ENCODE measurements at regions not wholly inside any gene's neighbourhood (a gene's known extent, or its start where the extent isn't known, plus 50 kb on each side); places are given as distances from the start of the nearest gene placed in this dataset.

GRCh38 chr2:19261061-19261460, 97.4 kb downstream of the OSR1 start:
- no peak for TF ChIP-seq CTCF (IDR thresholded peaks at IDR 0.05; ENCODE audit: low read depth, low read length)
- no peak overlapping the region for H3K4me3 ChIP-seq (ENCODE audit: low read depth, low read length)

GRCh38 chr2:19256121-19256601, 102.3 kb downstream of the OSR1 start:
- H3K4me3 ChIP-seq (ENCODE audit: low read depth, low read length): no peak overlapping the region
- no peak for TF ChIP-seq CTCF (IDR thresholded peaks at IDR 0.05; ENCODE audit: low read depth, low read length)

DNA sequence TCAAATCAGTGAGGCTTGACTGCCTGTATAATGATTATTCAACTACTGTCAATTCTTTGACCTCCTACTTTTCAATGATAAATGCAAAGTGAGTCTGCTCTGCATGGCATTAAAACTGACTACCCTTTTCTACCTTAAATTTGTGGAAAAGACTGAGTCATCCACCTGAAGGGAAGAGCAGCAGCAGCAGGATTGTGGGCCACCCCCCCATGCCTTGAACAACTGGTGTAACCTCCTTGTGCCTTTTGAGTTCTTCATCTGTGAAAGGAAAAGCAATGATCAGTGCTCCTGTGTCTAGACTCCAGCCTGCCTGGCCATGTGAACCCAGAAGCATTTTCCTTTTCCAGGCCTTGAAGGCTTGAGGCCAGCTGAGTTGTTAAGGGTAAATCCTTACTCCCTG, 102.9 kb downstream of the OSR1 start:
- H3K4me3 ChIP-seq (ENCODE audit: low read depth, low read length): no peak overlapping the region
- TF ChIP-seq CTCF (IDR thresholded peaks at IDR 0.05; ENCODE audit: low read depth, low read length): no peak

GRCh38 chr2:19251554-19251953, 106.9 kb downstream of the OSR1 start:
- no peak for TF ChIP-seq CTCF (IDR thresholded peaks at IDR 0.05; ENCODE audit: low read depth, low read length)
- no peak overlapping the region for H3K4me3 ChIP-seq (ENCODE audit: low read depth, low read length)

GRCh38 chr2:19250906-19251305, 107.5 kb downstream of the OSR1 start:
- TF ChIP-seq CTCF (IDR thresholded peaks at IDR 0.05; ENCODE audit: low read depth, low read length): no peak
- H3K4me3 ChIP-seq (ENCODE audit: low read depth, low read length): no peak overlapping the region

GRCh38 chr2:19247186-19247585, 111.2 kb downstream of the OSR1 start:
- TF ChIP-seq CTCF (IDR thresholded peaks at IDR 0.05; ENCODE audit: low read depth, low read length): no peak
- no peak overlapping the region for H3K4me3 ChIP-seq (ENCODE audit: low read depth, low read length)

DNA sequence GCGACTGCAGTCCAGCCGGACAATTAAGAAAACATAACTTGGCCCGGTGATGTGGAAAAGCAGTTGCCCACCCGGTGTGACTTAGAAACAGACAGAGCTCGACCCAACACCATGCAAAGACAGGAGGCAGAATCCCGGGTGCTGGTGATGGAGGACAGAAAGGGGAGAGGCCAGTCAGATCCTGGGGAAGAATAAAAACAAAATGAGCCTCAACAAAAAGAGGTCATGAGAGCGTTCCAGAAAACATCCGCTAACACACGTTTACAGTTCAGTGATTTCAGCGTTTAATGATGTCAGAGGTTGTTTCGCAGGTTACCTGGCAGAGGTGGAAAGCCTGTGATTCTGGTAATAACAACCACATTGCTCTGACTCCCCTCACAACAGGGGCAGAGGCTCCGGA, 111.9 kb downstream of the OSR1 start:
- TF ChIP-seq CTCF (IDR thresholded peaks at IDR 0.05; ENCODE audit: low read depth, low read length): no peak
- H3K4me3 ChIP-seq (ENCODE audit: low read depth, low read length): no peak overlapping the region
